ENCODE measurements at regions not wholly inside any gene's neighbourhood (a gene's known extent, or its start where the extent isn't known, plus 50 kb on each side); places are given as distances from the start of the nearest gene placed in this dataset.

GRCh38 chr6:86820750-86821149 lies 116.6 kb upstream of the HTR1E start:
- H3K27ac ChIP-seq = no peak overlapping the region
- H3K9me3 ChIP-seq = no peaks in the 10 kb centered on the region
- DNase-seq (no peak), ATAC-seq (no peak)
- intact Hi-C loops (cut with DNase I) = no loop called here
- H3K36me3 ChIP-seq = no peaks in the 10 kb centered on the region
- no peaks in the 10 kb centered on the region for H3K27me3 ChIP-seq
- no peaks in the 10 kb centered on the region for H3K4me1 ChIP-seq
- no peak for TF ChIP-seq CTCF (IDR thresholded peaks at IDR 0.05)
- H3K4me3 ChIP-seq = no peak overlapping the region

GRCh38 chr6:86793649-86794048 lies 143.7 kb upstream of the HTR1E start:
- H3K27me3 ChIP-seq = no peaks in the 10 kb centered on the region
- H3K27ac ChIP-seq = no peak overlapping the region
- no peaks in the 10 kb centered on the region for H3K9me3 ChIP-seq
- ATAC-seq (no peak), DNase-seq (no peak)
- no peak overlapping the region for H3K4me3 ChIP-seq
- H3K4me1 ChIP-seq = no peaks in the 10 kb centered on the region
- H3K36me3 ChIP-seq = no peaks in the 10 kb centered on the region
- TF ChIP-seq CTCF (IDR thresholded peaks at IDR 0.05) = no peak
- intact Hi-C loops (cut with DNase I) = no loop called here

GRCh38 chr6:86791476-86791875 lies 145.9 kb upstream of the HTR1E start:
- TF ChIP-seq CTCF (IDR thresholded peaks at IDR 0.05) = no peak
- no peak for ATAC-seq
- H3K4me3 ChIP-seq = no peak overlapping the region
- no peaks in the 10 kb centered on the region for H3K36me3 ChIP-seq
- no peaks in the 10 kb centered on the region for H3K4me1 ChIP-seq
- no peak for DNase-seq
- H3K27me3 ChIP-seq = no peaks in the 10 kb centered on the region
- intact Hi-C loops (cut with DNase I) = no loop called here
- no peak overlapping the region for H3K27ac ChIP-seq
- H3K9me3 ChIP-seq = no peaks in the 10 kb centered on the region

GRCh38 chr6:86789779-86790411 lies 147.4 kb upstream of the HTR1E start:
- H3K27me3 ChIP-seq = no peaks in the 10 kb centered on the region
- no peak overlapping the region for H3K4me3 ChIP-seq
- DNase-seq (no peak), ATAC-seq (no peak)
- no peaks in the 10 kb centered on the region for H3K9me3 ChIP-seq
- H3K36me3 ChIP-seq = no peaks in the 10 kb centered on the region
- H3K4me1 ChIP-seq = no peaks in the 10 kb centered on the region
- intact Hi-C loops (cut with DNase I) = no loop called here
- TF ChIP-seq CTCF (IDR thresholded peaks at IDR 0.05) = no peak
- no peak overlapping the region for H3K27ac ChIP-seq

GRCh38 chr6:86782328-86782727 lies 155.0 kb upstream of the HTR1E start:
- ATAC-seq = no peak
- Histone ChIP-seq H3K27me3 (no peaks in the 10 kb centered on the region), H3K36me3 (no peaks in the 10 kb centered on the region), H3K27ac (no peak overlapping the region), H3K4me3 (no peak overlapping the region), H3K4me1 (no peaks in the 10 kb centered on the region), H3K9me3 (no peaks in the 10 kb centered on the region)
- DNase-seq = no peak
- TF ChIP-seq CTCF (IDR thresholded peaks at IDR 0.05) = no peak
- intact Hi-C loops (cut with DNase I) = no loop called here

- ATAC-seq = no peak
These were observed 156.4 kb upstream of the HTR1E start for GRCh38 chr6:86780923-86781322.

More at GRCh38 chr6:86780923-86781322, 156.4 kb upstream of the HTR1E start:
- intact Hi-C loops (cut with DNase I) = no loop called here
- Histone ChIP-seq H3K27me3 (no peaks in the 10 kb centered on the region), H3K4me3 (no peak overlapping the region), H3K4me1 (no peaks in the 10 kb centered on the region), H3K27ac (no peak overlapping the region), H3K9me3 (no peaks in the 10 kb centered on the region), H3K36me3 (no peaks in the 10 kb centered on the region)
- TF ChIP-seq CTCF (IDR thresholded peaks at IDR 0.05) = no peak
- no peak for DNase-seq
